Stimulated activated CD8-positive, alpha-beta memory T cell treated with anti-CD3 and anti-CD28 coated beads, Interleukin-4, amount 100 ng/mL, for 1 hour (primary cell): ENCODE measurements at regions not wholly inside any gene's neighbourhood (a gene's known extent, or its start where the extent isn't known, plus 50 kb on each side); places are given as distances from the start of the nearest gene placed in this dataset.

Source experiments
- DNase-seq, 2 donors: peaks; one replicate each; pipeline ENCODE4 v3.0.0-alpha.2; 2020; ENCODE audit warnings: low read depth in 2 of 2, low spot score in 1 of 2

DNA sequence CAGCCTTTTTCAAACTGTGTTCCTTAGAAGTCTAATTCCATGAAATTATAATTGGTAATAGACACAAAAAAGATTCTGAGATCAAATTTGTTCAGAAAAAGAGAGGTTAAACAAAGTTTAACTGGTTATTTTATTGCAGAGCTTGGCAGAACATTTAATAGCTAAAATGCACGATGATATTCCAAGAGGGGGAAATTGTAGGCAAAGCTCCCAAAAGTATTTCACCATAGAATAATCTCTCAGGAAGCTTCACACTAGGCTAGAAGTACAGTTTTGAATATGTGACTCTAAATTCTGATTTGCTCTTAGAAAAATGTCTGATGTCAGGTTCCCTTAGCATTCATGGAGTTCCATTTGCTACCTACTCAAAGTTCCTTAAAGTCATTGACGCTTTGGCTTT is 292.4 kb upstream of the SETBP1 start:
- no peak for DNase-seq

DNA sequence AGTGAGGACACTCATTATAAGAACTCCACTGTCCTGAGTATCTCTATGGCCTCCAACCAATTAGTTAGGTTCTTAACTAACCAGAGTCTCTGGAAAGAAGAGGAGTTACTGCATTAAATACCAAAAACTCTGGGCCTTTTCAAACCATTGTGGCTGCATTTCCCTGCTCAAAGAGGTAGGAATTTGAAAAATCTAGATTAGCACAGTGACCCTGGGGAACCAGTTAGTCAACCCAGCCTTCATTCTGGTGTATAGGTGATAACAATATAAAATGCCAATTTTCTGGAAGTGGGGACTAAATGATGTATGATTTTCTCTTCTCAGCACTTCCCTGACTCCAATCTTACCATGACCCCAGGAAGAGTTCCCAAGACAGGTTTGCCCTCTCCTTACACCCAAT is 287.8 kb upstream of the SETBP1 start:
- DNase-seq = no peak

GRCh38 chr18:44393406-44393805 is 287.3 kb upstream of the SETBP1 start:
- DNase-seq = no peak

GRCh38 chr18:44396550-44396949 is 284.1 kb upstream of the SETBP1 start:
- no peak for DNase-seq

- DNase-seq = no peak
Measured at GRCh38 chr18:44409071-44409470, 271.6 kb upstream of the SETBP1 start.

DNA sequence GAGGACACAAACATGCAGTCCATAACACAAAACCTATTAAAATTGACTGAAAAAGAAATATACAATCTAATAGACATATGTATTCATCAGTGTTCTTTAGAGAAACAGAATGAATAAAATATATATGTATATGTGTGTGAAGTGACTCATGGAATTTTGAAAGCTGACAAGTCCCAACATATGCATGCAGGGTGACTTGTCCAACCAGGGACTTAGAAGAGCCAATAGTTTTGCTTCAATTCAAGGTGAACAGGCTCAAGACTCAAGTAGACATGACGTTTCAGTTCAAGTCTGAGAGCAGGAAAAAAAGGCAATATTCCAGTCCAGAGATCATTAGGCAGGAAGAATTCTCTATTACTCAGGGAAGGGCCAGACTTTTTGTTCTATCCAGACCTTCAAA is 271.2 kb upstream of the SETBP1 start:
- no peak for DNase-seq

- no peak for DNase-seq
Measured at GRCh38 chr18:44410740-44411139, 269.9 kb upstream of the SETBP1 start.

- DNase-seq = no peak
Measured at GRCh38 chr18:44411262-44411905, 269.3 kb upstream of the SETBP1 start.

- no peak for DNase-seq
Measured at GRCh38 chr18:44411976-44412375, 268.7 kb upstream of the SETBP1 start.

DNA sequence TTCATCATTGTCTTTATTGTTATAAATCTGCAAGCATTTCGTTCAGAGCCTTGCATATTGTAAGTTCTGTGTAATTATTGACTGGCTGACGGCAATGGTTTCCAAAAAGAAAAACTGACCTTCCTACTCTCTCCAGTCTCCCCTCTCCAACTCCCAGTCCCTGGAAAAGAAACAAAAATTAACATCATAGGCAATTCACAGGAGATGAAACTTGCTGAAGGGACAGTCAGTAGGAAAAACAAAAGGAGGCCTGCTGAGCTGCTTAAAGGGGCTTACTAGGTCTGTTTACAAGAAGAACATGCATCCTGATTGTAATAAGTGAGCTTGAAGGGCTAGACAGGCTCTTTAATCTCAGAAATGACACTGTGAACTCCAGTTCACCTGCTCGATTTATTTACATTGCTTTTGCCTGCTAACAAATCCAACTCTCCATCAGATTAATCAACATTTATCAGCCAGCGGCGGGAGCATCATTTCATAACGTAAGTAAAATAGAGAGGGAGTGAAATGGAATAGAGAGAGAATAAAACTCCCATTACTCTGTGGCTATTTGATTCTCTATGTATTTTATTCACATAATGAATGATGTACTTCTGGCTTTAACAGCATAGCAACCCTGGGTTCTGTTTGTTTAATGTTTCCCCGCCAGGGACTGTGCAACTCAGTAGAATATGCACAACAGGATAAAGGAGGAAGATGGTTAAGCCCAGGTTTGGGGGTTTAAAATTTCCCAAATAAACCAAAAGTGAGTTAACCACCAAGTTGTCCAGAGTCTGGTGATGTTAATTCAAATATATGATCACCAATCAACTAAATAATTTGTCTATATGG is 256.7 kb upstream of the SETBP1 start:
- no peak for DNase-seq

GRCh38 chr18:44424645-44425035 is 256.0 kb upstream of the SETBP1 start:
- no peak for DNase-seq

DNA sequence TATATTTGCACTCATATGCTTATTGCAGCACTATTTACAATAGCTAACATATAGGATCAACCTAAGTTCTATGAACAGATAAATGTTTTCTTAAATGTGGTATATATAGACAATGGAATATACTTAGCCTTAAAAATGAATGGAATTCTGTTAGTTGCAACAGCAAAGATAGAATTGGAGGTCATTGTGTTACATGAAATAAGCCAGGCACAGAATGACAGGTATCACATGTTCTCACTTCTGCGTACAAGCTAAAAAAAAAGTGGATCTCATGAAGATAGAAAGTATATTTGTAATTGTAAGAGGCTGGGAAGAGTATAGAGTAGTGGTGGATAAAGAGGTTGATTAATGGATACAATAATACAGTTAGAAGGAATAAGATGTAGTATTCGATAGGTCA is 255.5 kb upstream of the SETBP1 start:
- no peak for DNase-seq

DNA sequence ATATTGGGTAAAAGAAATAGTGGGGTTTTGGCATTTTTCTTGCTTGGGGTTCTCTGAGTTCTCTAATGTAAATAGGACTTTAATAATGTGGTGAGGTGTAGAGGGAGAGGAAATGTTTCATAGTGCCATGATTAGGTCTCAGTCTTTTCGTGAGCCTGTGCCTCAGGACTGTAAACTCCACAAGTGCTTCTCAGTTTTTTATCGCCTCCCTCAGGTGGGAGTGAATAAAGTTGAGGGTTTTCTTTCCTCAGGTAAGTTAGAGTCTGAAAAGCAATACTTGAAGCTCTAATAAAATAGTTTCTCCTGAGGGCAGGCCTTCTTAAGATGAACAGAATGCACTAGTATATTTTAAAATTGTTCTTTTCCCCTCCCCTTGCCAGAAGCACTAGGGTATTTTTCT is 243.1 kb upstream of the SETBP1 start:
- no peak for DNase-seq

- no peak for DNase-seq
Measured at GRCh38 chr18:44450226-44450625, 230.5 kb upstream of the SETBP1 start.

- DNase-seq = no peak
Measured at GRCh38 chr18:44452346-44452745, 228.3 kb upstream of the SETBP1 start.

GRCh38 chr18:44453505-44453904 is 227.2 kb upstream of the SETBP1 start:
- no peak for DNase-seq

GRCh38 chr18:44458777-44459176 is 221.9 kb upstream of the SETBP1 start:
- no peak for DNase-seq

DNA sequence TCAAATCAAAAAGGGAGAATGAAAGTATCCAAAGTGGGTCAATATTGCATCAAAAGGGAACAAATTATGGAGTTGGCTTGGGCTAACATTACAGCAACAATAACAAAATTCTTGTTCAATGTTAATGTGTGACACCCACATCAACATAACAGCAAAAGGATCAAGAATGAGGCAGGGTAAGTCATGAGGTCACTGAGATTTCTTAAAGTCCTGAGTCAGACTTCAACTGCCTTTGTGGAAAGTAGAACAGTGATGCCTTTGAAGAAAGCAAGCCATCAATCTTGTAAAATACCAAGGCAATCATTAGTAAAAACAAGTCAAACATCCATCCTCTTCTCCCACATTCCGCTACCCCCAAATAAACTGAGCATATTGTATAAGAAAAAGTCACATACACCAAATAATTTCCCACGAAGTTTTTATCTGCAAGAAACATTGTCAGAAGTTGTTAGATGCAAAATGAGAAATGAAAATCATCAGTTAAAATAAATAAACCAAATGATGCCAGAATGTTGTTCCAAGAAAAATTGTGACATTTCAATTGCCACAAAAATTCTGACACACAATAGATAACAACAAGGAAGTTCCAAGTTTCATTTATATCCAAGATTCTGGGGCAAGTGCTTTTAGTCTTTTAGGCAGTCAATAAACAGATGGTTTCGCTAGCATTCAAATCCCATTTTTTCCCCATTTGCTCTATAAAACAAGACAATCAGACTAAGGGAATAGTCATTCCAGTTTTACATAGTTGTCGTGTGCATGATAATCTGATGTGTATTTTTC is 216.1 kb upstream of the SETBP1 start:
- DNase-seq = no peak

GRCh38 chr18:44465381-44465841 is 215.3 kb upstream of the SETBP1 start:
- DNase-seq = no peak

DNA sequence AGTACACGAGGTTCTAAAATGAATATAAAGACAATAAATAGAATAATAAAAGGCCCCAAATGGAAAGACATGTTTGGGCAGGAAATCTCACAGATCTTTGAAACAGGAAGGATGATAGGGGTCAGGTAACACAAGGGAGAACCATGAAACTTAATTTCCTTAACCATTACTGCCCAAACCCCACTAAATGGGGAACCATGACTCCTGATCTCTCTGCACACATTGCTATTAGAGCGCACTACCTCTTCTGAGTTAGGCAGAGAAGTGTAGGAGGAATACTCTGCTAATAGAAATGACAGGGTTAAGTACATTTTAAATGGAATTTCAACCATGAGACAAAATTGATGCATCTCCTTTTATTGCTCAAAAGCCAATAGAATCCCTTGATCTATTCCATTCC is 213.7 kb upstream of the SETBP1 start:
- DNase-seq = no peak

- DNase-seq = no peak
Measured at GRCh38 chr18:44467718-44468117, 213.0 kb upstream of the SETBP1 start.
